OCI-LY3 (cell line): ENCODE measurements at regions not wholly inside any gene's neighbourhood (a gene's known extent, or its start where the extent isn't known, plus 50 kb on each side); places are given as distances from the start of the nearest gene placed in this dataset.

ENCODE experiments used
- H2AFZ ChIP-seq: fragments of 200-600, 300-600 bp; shearing (Covaris generic); 2 replicates; pipeline ENCODE4 v1.6.0; 2014; ENCODE audit warnings: antibody characterized with exemption, low read depth, low read length
- H3K27ac ChIP-seq: fragments of 200-600, 300-600 bp; sonication (generic); 2 replicates; pipeline ENCODE4 v1.5.1; 2014; ENCODE audit warnings: mild to moderate bottlenecking, low read length, moderate library complexity, mixed read lengths
- H3K27me3 ChIP-seq: fragments of 200-600, 300-600 bp; sonication (generic); 2 replicates; pipeline ENCODE4 v1.6.1; 2014; ENCODE audit warnings: low read depth, low read length, mixed read lengths
- H3K36me3 ChIP-seq: fragments of 200-600, 300-600 bp; sonication (generic); replicated peaks from 2 replicates; pipeline ENCODE3; 2014; ENCODE audit warnings: low read depth, low read length, mixed read lengths
- H3K4me1 ChIP-seq: fragments of 300-600, 200-600 bp; sonication (generic); 2 replicates; pipeline ENCODE4 v1.6.1; 2014; ENCODE audit warnings: low read length, mixed read lengths
- H3K4me2 ChIP-seq: fragments of 200-600, 300-600 bp; sonication (generic); 2 replicates; pipeline ENCODE4 v1.6.1; 2014; ENCODE audit warnings: low read length, mixed read lengths
- H3K4me3 ChIP-seq: fragments of 300-600, 200-600 bp; sonication (generic); 2 replicates; pipeline ENCODE4 v1.5.1; 2014; ENCODE audit warnings: antibody characterized with exemption, mild to moderate bottlenecking, low read length, moderate library complexity
- H3K79me2 ChIP-seq: fragments of 300-600, 200-600 bp; shearing (Covaris generic); 2 replicates; pipeline ENCODE4 v1.6.1; 2014; ENCODE audit warnings: mild to moderate bottlenecking, low read length, mixed read lengths
- H3K9ac ChIP-seq: fragments of 300-600, 200-600 bp; shearing (Covaris generic); 2 replicates; pipeline ENCODE4 v1.6.0; 2014; ENCODE audit warnings: mild to moderate bottlenecking, low read length, moderate library complexity
- H3K9me3 ChIP-seq: fragments of 200-600, 300-600 bp; shearing (Covaris generic); 2 replicates; pipeline ENCODE4 v1.6.1; 2014; ENCODE audit warnings: low read length, mixed read lengths; ENCODE audit not compliant: insufficient read depth
- H4K20me1 ChIP-seq: fragments of 200-600, 300-600 bp; sonication (generic); 2 replicates; pipeline ENCODE4 v1.6.1; 2016; ENCODE audit warnings: low read length, mixed read lengths; ENCODE audit not compliant: insufficient read depth
- CTCF ChIP-seq: fragments of 200-600, 300-600 bp; sonication (generic); IDR thresholded peaks from 2 replicates; pipeline ENCODE4 v1.5.1; 2014; ENCODE audit warnings: antibody characterized with exemption, low read length, low read depth
- EZH2phosphoT487 ChIP-seq: fragments of 200-600 bp; shearing (Covaris generic); IDR thresholded peaks from 2 replicates; pipeline ENCODE4 v1.6.1; 2018; ENCODE audit warnings: antibody characterized with exemption, mixed run types, low read depth

GRCh38 chr14:35456261-35456660, 51.7 kb upstream of the NFKBIA start:
- TF ChIP-seq CTCF (no peak), EZH2phosphoT487 (no peak)

GRCh38 chr14:35458442-35458841, 53.9 kb upstream of the NFKBIA start:
- TF ChIP-seq CTCF, result no peak
- no peak for TF ChIP-seq EZH2phosphoT487
- Histone ChIP-seq H4K20me1 (no peaks in the 10 kb centered on the region), H3K4me2 (no peak overlapping the region), H3K9ac (no peak overlapping the region), H3K4me3 (no peak overlapping the region), H2AFZ (no peak overlapping the region), H3K9me3 (peaks cover 6% of the 10 kb centered on the region; the same call in 1 of the 2 replicates), H3K36me3 (no peaks in the 10 kb centered on the region), H3K4me1 (no peaks in the 10 kb centered on the region), H3K79me2 (no peaks in the 10 kb centered on the region), H3K27ac (no peak overlapping the region), H3K27me3 (no peaks in the 10 kb centered on the region)

More at GRCh38 chr14:35456261-35456660, 51.7 kb upstream of the NFKBIA start:
- H3K27ac ChIP-seq, result no peak overlapping the region
- H4K20me1 ChIP-seq, result no peaks in the 10 kb centered on the region
- H3K9me3 ChIP-seq, result peaks cover 6% of the 10 kb centered on the region; the same call in 1 of the 2 replicates
- H3K4me2 ChIP-seq, result no peak overlapping the region
- no peak overlapping the region for H3K9ac ChIP-seq
- no peaks in the 10 kb centered on the region for H3K79me2 ChIP-seq
- no peak overlapping the region for H3K4me3 ChIP-seq
- H2AFZ ChIP-seq, result no peak overlapping the region
- no peaks in the 10 kb centered on the region for H3K4me1 ChIP-seq
- H3K27me3 ChIP-seq, result no peaks in the 10 kb centered on the region
- no peaks in the 10 kb centered on the region for H3K36me3 ChIP-seq

GRCh38 chr14:35459776-35460175, 55.2 kb upstream of the NFKBIA start:
- H3K27me3 ChIP-seq, result no peaks in the 10 kb centered on the region
- H3K4me3 ChIP-seq, result no peak overlapping the region
- H3K4me2 ChIP-seq, result no peak overlapping the region
- H3K9ac ChIP-seq, result no peak overlapping the region
- no peaks in the 10 kb centered on the region for H3K4me1 ChIP-seq
- H2AFZ ChIP-seq, result no peak overlapping the region
- H4K20me1 ChIP-seq, result no peaks in the 10 kb centered on the region
- H3K79me2 ChIP-seq, result no peaks in the 10 kb centered on the region
- TF ChIP-seq EZH2phosphoT487 (no peak), CTCF (no peak)
- no peaks in the 10 kb centered on the region for H3K36me3 ChIP-seq
- no peak overlapping the region for H3K27ac ChIP-seq
- H3K9me3 ChIP-seq, result peaks cover 6% of the 10 kb centered on the region; the same call in 1 of the 2 replicates

- H3K79me2 ChIP-seq, result no peaks in the 10 kb centered on the region
- H2AFZ ChIP-seq, result no peak overlapping the region
- no peaks in the 10 kb centered on the region for H3K9me3 ChIP-seq
- no peaks in the 10 kb centered on the region for H3K4me1 ChIP-seq
- H3K4me3 ChIP-seq, result no peak overlapping the region
- no peak overlapping the region for H3K27ac ChIP-seq
- H4K20me1 ChIP-seq, result no peaks in the 10 kb centered on the region
- peaks cover under 1% of the 10 kb centered on the region for H3K36me3 ChIP-seq
- no peak overlapping the region for H3K9ac ChIP-seq
- peaks cover 8% of the 10 kb centered on the region; the same call in 1 of the 2 replicates for H3K27me3 ChIP-seq
- no peak overlapping the region for H3K4me2 ChIP-seq
- no peak for TF ChIP-seq EZH2phosphoT487
- no peak for TF ChIP-seq CTCF
These were observed 63.2 kb upstream of the INSM2 start for GRCh38 chr14:35470755-35471154.
